Nephron progenitor cell (in vitro differentiated cells): ENCODE measurements at regions not wholly inside any gene's neighbourhood (a gene's known extent, or its start where the extent isn't known, plus 50 kb on each side); places are given as distances from the start of the nearest gene placed in this dataset.
"Not testable (repeated sequence)": the region's sequence is repeated elsewhere in the genome, so short reads cannot be mapped to it uniquely, and the experiment has no call there.

Source experiments
- DNase-seq: peaks from one replicate; pipeline ENCODE4 v3.0.0; 2021
- H3K27ac Mint-ChIP-seq: 2 replicates; pipeline ENCODE4 v1.8.0; 2021; ENCODE audit warnings: mild to moderate bottlenecking, moderate library complexity, mixed read lengths
- H3K27me3 Mint-ChIP-seq: 2 replicates; pipeline ENCODE4 v1.8.0; 2021; ENCODE audit warnings: mild to moderate bottlenecking, low read depth, mixed read lengths; ENCODE audit not compliant: poor library complexity
- H3K36me3 Mint-ChIP-seq: 2 replicates; pipeline ENCODE4 v1.8.0; 2021; ENCODE audit warnings: low read depth, mixed read lengths
- H3K4me1 Mint-ChIP-seq: 2 replicates; pipeline ENCODE4 v1.8.0; 2021; ENCODE audit warnings: mixed read lengths
- H3K4me3 Mint-ChIP-seq: 2 replicates; pipeline ENCODE4 v1.8.0; 2021; ENCODE audit warnings: mild to moderate bottlenecking, moderate library complexity, mixed read lengths
- H3K9me3 Mint-ChIP-seq: 2 replicates; pipeline ENCODE4 v1.8.0; 2021; ENCODE audit warnings: mild to moderate bottlenecking, moderate library complexity, mixed read lengths
- CTCF ChIP-seq: fragments of 200-600 bp; sonication (generic); IDR thresholded peaks from 2 replicates; pipeline ENCODE4 v1.5.0; 2021; ENCODE audit warnings: antibody characterized with exemption

- peaks cover 10% of the 10 kb centered on the region for H3K9me3 Mint-ChIP-seq
- no peak overlapping the region for H3K27ac Mint-ChIP-seq
- peaks cover 8% of the 10 kb centered on the region for H3K27me3 Mint-ChIP-seq
- no peak overlapping the region for H3K4me3 Mint-ChIP-seq
- TF ChIP-seq CTCF = no peak
- H3K4me1 Mint-ChIP-seq = no peaks in the 10 kb centered on the region
- no peaks in the 10 kb centered on the region for H3K36me3 Mint-ChIP-seq
- no peak for DNase-seq
Measured at GRCh38 chr13:83667606-83668005, 214.7 kb downstream of the SLITRK1 start.

- no peak for TF ChIP-seq CTCF
Measured at GRCh38 chr13:83666141-83666540, 216.1 kb downstream of the SLITRK1 start.

GRCh38 chr13:83657281-83657680 is 225.0 kb downstream of the SLITRK1 start:
- Mint-ChIP-seq H3K27ac (no peak overlapping the region), H3K36me3 (no peaks in the 10 kb centered on the region), H3K4me3 (no peak overlapping the region), H3K4me1 (no peaks in the 10 kb centered on the region), H3K9me3 (no peaks in the 10 kb centered on the region), H3K27me3 (no peaks in the 10 kb centered on the region)
- TF ChIP-seq CTCF = no peak
- DNase-seq = no peak

More at GRCh38 chr13:83666141-83666540, 216.1 kb downstream of the SLITRK1 start:
- DNase-seq = no peak
- H3K4me1 Mint-ChIP-seq = no peaks in the 10 kb centered on the region
- H3K36me3 Mint-ChIP-seq = no peaks in the 10 kb centered on the region
- no peak overlapping the region for H3K27ac Mint-ChIP-seq
- peaks cover 8% of the 10 kb centered on the region for H3K27me3 Mint-ChIP-seq
- H3K9me3 Mint-ChIP-seq = peaks cover 10% of the 10 kb centered on the region
- no peak overlapping the region for H3K4me3 Mint-ChIP-seq

GRCh38 chr13:83642617-83643016 is 239.7 kb downstream of the SLITRK1 start:
- not testable (repeated sequence) for H3K27me3 Mint-ChIP-seq, H3K4me3 Mint-ChIP-seq, H3K36me3 Mint-ChIP-seq, H3K27ac Mint-ChIP-seq, DNase-seq, H3K4me1 Mint-ChIP-seq
- peaks cover 35% of the 10 kb centered on the region for H3K9me3 Mint-ChIP-seq

GRCh38 chr13:83634601-83635000 is 247.7 kb downstream of the SLITRK1 start:
- no peak overlapping the region for H3K4me3 Mint-ChIP-seq
- TF ChIP-seq CTCF = no peak
- H3K36me3 Mint-ChIP-seq = no peaks in the 10 kb centered on the region
- no peak for DNase-seq
- H3K27ac Mint-ChIP-seq = no peak overlapping the region
- H3K9me3 Mint-ChIP-seq = peaks cover under 1% of the 10 kb centered on the region
- H3K4me1 Mint-ChIP-seq = no peaks in the 10 kb centered on the region
- H3K27me3 Mint-ChIP-seq = no peaks in the 10 kb centered on the region

GRCh38 chr13:83633746-83634145 is 248.5 kb downstream of the SLITRK1 start:
- H3K27ac Mint-ChIP-seq = no peak overlapping the region
- no peaks in the 10 kb centered on the region for H3K9me3 Mint-ChIP-seq
- no peaks in the 10 kb centered on the region for H3K4me1 Mint-ChIP-seq
- no peak for DNase-seq
- H3K4me3 Mint-ChIP-seq = no peak overlapping the region
- TF ChIP-seq CTCF = no peak
- H3K27me3 Mint-ChIP-seq = no peaks in the 10 kb centered on the region
- H3K36me3 Mint-ChIP-seq = no peaks in the 10 kb centered on the region

- H3K9me3 Mint-ChIP-seq = peaks cover 5% of the 10 kb centered on the region
- no peak overlapping the region for H3K4me3 Mint-ChIP-seq
- no peak for TF ChIP-seq CTCF
- H3K36me3 Mint-ChIP-seq = no peaks in the 10 kb centered on the region
- H3K27me3 Mint-ChIP-seq = no peaks in the 10 kb centered on the region
- H3K27ac Mint-ChIP-seq = no peak overlapping the region
- DNase-seq = no peak
- H3K4me1 Mint-ChIP-seq = no peaks in the 10 kb centered on the region
Measured at GRCh38 chr13:83622422-83622784, 259.9 kb downstream of the SLITRK1 start.
